HCT116 (cell line): ENCODE measurements at regions not wholly inside any gene's neighbourhood (a gene's known extent, or its start where the extent isn't known, plus 50 kb on each side); places are given as distances from the start of the nearest gene placed in this dataset.

Source experiments
- ATAC-seq: fragments of 200-7000 bp; cut with Tn5 transposase; 2 replicates; pipeline ENCODE4 v1.9.1; 2020; ENCODE audit warnings: mild to moderate bottlenecking, moderate library complexity
- BruUV-seq: library from RNA; stranded (reverse); fragments of 400-500 nt; replicated peaks from 2 replicates; lab custom pipeline; 2021; lab: Mats Ljungman, UMichigan
- CTCF ChIA-PET: fragments of 300-600 bp; sonication (Branson Sonifier 250); formaldehyde crosslinking; loops from one replicate; lab custom pipeline; 2021; ENCODE audit warnings: antibody characterized with exemption; lab: Charles Lee
- POLR2A ChIA-PET: fragments of 300-600, 350-600 bp; sonication (Branson Sonifier 250); formaldehyde crosslinking; loops from one replicate; lab custom pipeline; 2021; ENCODE audit warnings: antibody characterized with exemption; lab: Charles Lee
- RAD21 ChIA-PET, 2 experiments: fragments of 300-600 bp; sonication (Branson Sonifier 250); formaldehyde crosslinking; loops; one replicate each; lab custom pipeline; 2023; ENCODE audit warnings: low total read pairs in 2 of 2; ENCODE audit not compliant: uncharacterized antibody in 2 of 2, unreplicated experiment in 2 of 2, low non-redundant PET in 1 of 2; lab: Charles Lee
- DNase-seq: peaks from one replicate; pipeline ENCODE4 v3.0.0-alpha.2; 2010; ENCODE audit warnings: low read depth, low spot score
- H2AFZ ChIP-seq: fragments of 200-600 bp; shearing (Covaris generic), sonication (generic); 2 replicates; pipeline ENCODE4 v1.6.1; 2017; ENCODE audit warnings: low read depth, mixed run types, mixed read lengths, antibody characterized with exemption, low read length; ENCODE audit not compliant: poor library complexity, severe bottlenecking
- H3K27ac ChIP-seq: 2 replicates; pipeline ENCODE4 v1.5.1; 2012; ENCODE audit warnings: low read depth, low read length
- H3K27me3 ChIP-seq: fragments of 200-600 bp; sonication (generic); 2 replicates; pipeline ENCODE4 v1.6.1; 2016; ENCODE audit warnings: mixed run types, low read length, mixed read lengths; ENCODE audit not compliant: insufficient read depth
- H3K36me3 ChIP-seq, 2 experiments: fragments of 200-500 bp in 1 of 2; fragments of 200-600 bp in 1 of 2; sonication (Bioruptor generic) in 1 of 2; sonication (generic) in 1 of 2; 2 replicates each; pipeline versions ENCODE4 v1.5.1 to v1.6.1; 2014 to 2016; ENCODE audit warnings: low read length in 2 of 2, inconsistent platforms in 1 of 2, mixed read lengths in 1 of 2, mixed run types in 1 of 2; ENCODE audit not compliant: insufficient read depth in 2 of 2, control insufficient read depth in 1 of 2
- H3K4me1 ChIP-seq, 2 experiments: fragments of 200-600 bp in 1 of 2; sonication (generic) in 1 of 2; 2 replicates each; pipeline versions ENCODE4 v1.5.1 to v1.6.1; 2012 to 2017; ENCODE audit warnings: low read length in 2 of 2, inconsistent platforms in 1 of 2, mild to moderate bottlenecking in 1 of 2, mixed read lengths in 1 of 2, mixed run types in 1 of 2, moderate library complexity in 1 of 2; ENCODE audit not compliant: insufficient read depth in 2 of 2, control insufficient read depth in 1 of 2
- H3K4me2 ChIP-seq: fragments of 200-600 bp; sonication (generic); 2 replicates; pipeline ENCODE4 v1.6.1; 2017; ENCODE audit warnings: mixed run types, low read length, mixed read lengths
- H3K4me3 ChIP-seq, 2 experiments: fragments of 200-600 bp in 1 of 2; sonication (generic) in 1 of 2; replicated peaks in 1 of 2; 2 replicates each; pipeline ENCODE4 v1.5.1; 2011 to 2016; ENCODE audit warnings: low read length in 2 of 2, control low read depth in 1 of 2, low read depth in 1 of 2, mild to moderate bottlenecking in 1 of 2, mixed read lengths in 1 of 2, mixed run types in 1 of 2
- H3K79me2 ChIP-seq: fragments of 200-600 bp; sonication (generic); 2 replicates; pipeline ENCODE4 v1.6.1; 2017; ENCODE audit warnings: mild to moderate bottlenecking, mixed run types, low read length, moderate library complexity, mixed read lengths; ENCODE audit not compliant: insufficient read depth
- H3K9ac ChIP-seq: fragments of 200-600 bp; sonication (generic); 2 replicates; pipeline ENCODE4 v1.6.1; 2016; ENCODE audit warnings: low read length, mixed read lengths
- H3K9me2 ChIP-seq: fragments of 200-600 bp; sonication (generic), shearing (Covaris generic); 2 replicates; pipeline ENCODE4 v1.6.1; 2017; ENCODE audit warnings: mixed run types, mild to moderate bottlenecking, moderate library complexity; ENCODE audit not compliant: insufficient read depth
- H3K9me3 ChIP-seq, 2 experiments: fragments of 200-500 bp in 1 of 2; fragments of 200-600 bp in 1 of 2; sonication (Bioruptor generic) in 1 of 2; sonication (generic) in 1 of 2; 2 replicates each; pipeline ENCODE4 v1.6.1; 2014 to 2017; ENCODE audit warnings: low read length in 2 of 2, mixed read lengths in 2 of 2, inconsistent platforms in 1 of 2, low read depth in 1 of 2, mild to moderate bottlenecking in 1 of 2, mixed run types in 1 of 2, moderate library complexity in 1 of 2; ENCODE audit not compliant: control insufficient read depth in 1 of 2, insufficient read depth in 1 of 2
- H4K20me1 ChIP-seq: fragments of 200-600 bp; sonication (generic), shearing (Covaris generic); 2 replicates; pipeline ENCODE4 v1.6.1; 2017; ENCODE audit warnings: mixed run types, mild to moderate bottlenecking, moderate library complexity; ENCODE audit not compliant: insufficient read depth
- CBX3 ChIP-seq: IDR thresholded peaks from 2 replicates; pipeline ENCODE4 v1.6.1; 2012; ENCODE audit warnings: low read depth
- CEBPB ChIP-seq: IDR thresholded peaks from 2 replicates; pipeline ENCODE4 v1.6.1; 2012; ENCODE audit warnings: low read depth
- EGR1 ChIP-seq: IDR thresholded peaks from 2 replicates; pipeline ENCODE4 v1.6.1; 2012; ENCODE audit warnings: low read depth
- ELF1 ChIP-seq: IDR thresholded peaks from 2 replicates; pipeline ENCODE4 v1.6.1; 2012; ENCODE audit warnings: low read depth, borderline replicate concordance
- JUND ChIP-seq: IDR thresholded peaks from 2 replicates; pipeline ENCODE4 v1.6.1; 2012
- POLR2A ChIP-seq: IDR thresholded peaks from 2 replicates; pipeline ENCODE4 v1.7.0; 2011; ENCODE audit warnings: borderline replicate concordance; ENCODE audit not compliant: insufficient read depth, insufficient read length; ENCODE audit errors: extremely low read depth
- POLR2AphosphoS5 ChIP-seq: IDR thresholded peaks from 2 replicates; pipeline ENCODE4 v1.6.1; 2011; ENCODE audit warnings: mild to moderate bottlenecking, low read depth, low read length, moderate library complexity
- RAD21 ChIP-seq: IDR thresholded peaks from 2 replicates; pipeline ENCODE4 v1.6.1; 2012; ENCODE audit warnings: low read depth, mild to moderate bottlenecking
- SIN3A ChIP-seq: IDR thresholded peaks from 2 replicates; pipeline ENCODE4 v1.6.1; 2012; ENCODE audit warnings: low read depth
- SP1 ChIP-seq: IDR thresholded peaks from 2 replicates; pipeline ENCODE4 v1.6.1; 2012; ENCODE audit warnings: low read depth
- SRF ChIP-seq: IDR thresholded peaks from 2 replicates; pipeline ENCODE4 v1.6.1; 2012; ENCODE audit warnings: low read depth
- TCF7L2 ChIP-seq: IDR thresholded peaks from 2 replicates; pipeline ENCODE4 v1.7.0; 2011; ENCODE audit warnings: borderline replicate concordance, inconsistent platforms; ENCODE audit not compliant: insufficient read depth, insufficient read length; ENCODE audit errors: extremely low read depth
- YY1 ChIP-seq: IDR thresholded peaks from 2 replicates; pipeline ENCODE4 v1.6.1; 2011; ENCODE audit warnings: low read length, low read depth, moderate library complexity, mild to moderate bottlenecking; ENCODE audit not compliant: insufficient replicate concordance; ENCODE audit errors: extremely low read depth
- ZFX ChIP-seq: fragments of 450-650 bp; IDR thresholded peaks from 2 replicates; pipeline ENCODE4 v1.6.1; 2017
- intact Hi-C: fragments of 100-400 bp; cut with micrococcal nuclease; formaldehyde crosslinking; loops from 2 replicates; pipeline ENCODE4 v1.10.0; 2022
- TF ChIP-seq, protein P1 (sequence below): IDR thresholded peaks from 2 replicates; pipeline ENCODE4 v1.6.1; 2012
- TF ChIP-seq, protein P2 (sequence below): IDR thresholded peaks from 2 replicates; pipeline ENCODE4 v1.6.1; 2012
- TF ChIP-seq, protein P3 (sequence below): IDR thresholded peaks from 2 replicates; pipeline ENCODE4 v1.6.1; 2012; ENCODE audit warnings: low read depth

DNA sequence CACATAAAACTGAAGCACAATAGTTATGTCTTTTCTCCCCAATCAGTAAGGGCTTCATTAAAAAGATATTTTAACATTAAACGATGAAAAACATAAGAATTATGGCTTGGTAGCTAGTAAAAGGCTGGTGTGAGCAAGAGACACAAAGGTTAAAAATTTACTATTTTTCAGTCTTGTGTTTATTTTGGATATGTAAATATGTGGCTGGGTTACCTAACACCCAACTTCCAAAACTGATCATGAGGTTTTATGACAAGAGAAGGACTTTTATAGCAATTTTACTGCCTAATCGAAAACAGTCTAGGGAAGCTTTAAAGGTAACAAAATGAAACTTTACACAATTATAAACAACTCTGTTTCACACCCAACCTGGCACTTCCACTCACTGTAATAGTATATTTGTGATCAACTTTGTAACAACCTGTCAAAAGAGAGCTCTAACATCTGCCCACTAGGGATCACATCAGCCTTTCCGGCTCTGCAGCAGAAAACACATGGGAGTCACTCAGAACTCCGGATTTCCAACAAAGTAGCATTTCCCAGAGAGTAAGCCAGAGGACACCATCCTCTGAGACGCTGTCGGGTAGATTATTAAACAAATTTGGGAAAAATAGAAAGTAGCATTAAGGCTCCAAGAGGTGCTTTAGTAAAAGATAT is 123.4 kb upstream of the C2CD4B start:
- Histone ChIP-seq H4K20me1 (no peaks in the 10 kb centered on the region), H3K4me1 (no peaks in the 10 kb centered on the region), H3K9me2 (no peaks in the 10 kb centered on the region), H3K4me3 (no peak overlapping the region), H3K27me3 (peaks cover 44% of the 10 kb centered on the region), H2AFZ (no peak overlapping the region), H3K79me2 (no peaks in the 10 kb centered on the region)
- intact Hi-C loops = no loop called here
- ChIA-PET RAD21 (no interaction called here), CTCF (no interaction called here), POLR2A (no interaction called here)
- TF ChIP-seq RAD21 (no peak), SP1 (no peak), POLR2A (no peak), SRF (no peak), EGR1 (no peak), POLR2AphosphoS5 (no peak), SIN3A (no peak), JUND (no peak), CEBPB (no peak), ELF1 (no peak), ZFX (no peak)
- TF ChIP-seq, protein P1, sequence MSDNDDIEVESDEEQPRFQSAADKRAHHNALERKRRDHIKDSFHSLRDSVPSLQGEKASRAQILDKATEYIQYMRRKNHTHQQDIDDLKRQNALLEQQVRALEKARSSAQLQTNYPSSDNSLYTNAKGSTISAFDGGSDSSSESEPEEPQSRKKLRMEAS = no peak
- TF ChIP-seq, protein P2, sequence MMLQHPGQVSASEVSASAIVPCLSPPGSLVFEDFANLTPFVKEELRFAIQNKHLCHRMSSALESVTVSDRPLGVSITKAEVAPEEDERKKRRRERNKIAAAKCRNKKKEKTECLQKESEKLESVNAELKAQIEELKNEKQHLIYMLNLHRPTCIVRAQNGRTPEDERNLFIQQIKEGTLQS = no peak
- TF ChIP-seq, all 23 proteins: peak for 0
- no peak overlapping the region for H3K9ac ChIP-seq
- H3K4me2 ChIP-seq = no peak overlapping the region
- ATAC-seq (no peak), DNase-seq (no peak)
- H3K9me3 ChIP-seq = no peaks in the 10 kb centered on the region
- no peaks in the 10 kb centered on the region for H3K36me3 ChIP-seq
- no TSS peak for BruUV-seq
- H3K27ac ChIP-seq = no peak overlapping the region

DNA sequence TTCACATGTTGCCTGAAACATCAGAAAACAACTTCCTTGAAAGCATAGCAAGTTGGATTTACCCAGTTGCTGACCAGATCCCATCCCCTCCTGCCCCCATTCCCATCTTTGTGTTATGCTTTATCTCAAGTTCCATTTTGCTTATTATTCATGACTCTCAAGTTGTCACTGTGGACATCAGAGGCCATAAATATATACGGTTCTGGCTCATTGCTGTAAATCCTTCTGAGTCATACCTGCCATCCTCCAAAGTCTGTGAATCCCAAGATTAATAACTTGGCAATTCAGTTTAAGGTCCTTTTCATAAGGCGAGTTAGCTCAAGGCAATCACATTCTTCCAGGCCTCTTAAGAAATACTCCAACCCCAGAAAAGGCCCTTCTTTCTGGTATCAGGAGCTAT is 126.2 kb upstream of the C2CD4B start:
- no peak overlapping the region for H3K4me2 ChIP-seq
- peaks cover 35% of the 10 kb centered on the region for H3K27me3 ChIP-seq
- H3K36me3 ChIP-seq = no peaks in the 10 kb centered on the region
- no peaks in the 10 kb centered on the region for H4K20me1 ChIP-seq
- H3K27ac ChIP-seq = no peak overlapping the region
- H3K9ac ChIP-seq = no peak overlapping the region
- no TSS peak for BruUV-seq
- POLR2A ChIA-PET = no interaction called here
- H3K9me2 ChIP-seq = no peaks in the 10 kb centered on the region
- H3K4me3 ChIP-seq = no peak overlapping the region
- RAD21 ChIA-PET = no interaction called here
- no peaks in the 10 kb centered on the region for H3K79me2 ChIP-seq
- DNase-seq = no peak
- no peak overlapping the region for H2AFZ ChIP-seq
- CTCF ChIA-PET = no interaction called here
- H3K4me1 ChIP-seq = no peaks in the 10 kb centered on the region
- H3K9me3 ChIP-seq = no peaks in the 10 kb centered on the region
- intact Hi-C loops = no loop called here
- ATAC-seq = no peak
- TF ChIP-seq CBX3 (no peak), JUND (no peak), POLR2A (no peak), SIN3A (no peak), YY1 (no peak), SP1 (no peak), TCF7L2 (no peak)
- TF ChIP-seq, protein P3, sequence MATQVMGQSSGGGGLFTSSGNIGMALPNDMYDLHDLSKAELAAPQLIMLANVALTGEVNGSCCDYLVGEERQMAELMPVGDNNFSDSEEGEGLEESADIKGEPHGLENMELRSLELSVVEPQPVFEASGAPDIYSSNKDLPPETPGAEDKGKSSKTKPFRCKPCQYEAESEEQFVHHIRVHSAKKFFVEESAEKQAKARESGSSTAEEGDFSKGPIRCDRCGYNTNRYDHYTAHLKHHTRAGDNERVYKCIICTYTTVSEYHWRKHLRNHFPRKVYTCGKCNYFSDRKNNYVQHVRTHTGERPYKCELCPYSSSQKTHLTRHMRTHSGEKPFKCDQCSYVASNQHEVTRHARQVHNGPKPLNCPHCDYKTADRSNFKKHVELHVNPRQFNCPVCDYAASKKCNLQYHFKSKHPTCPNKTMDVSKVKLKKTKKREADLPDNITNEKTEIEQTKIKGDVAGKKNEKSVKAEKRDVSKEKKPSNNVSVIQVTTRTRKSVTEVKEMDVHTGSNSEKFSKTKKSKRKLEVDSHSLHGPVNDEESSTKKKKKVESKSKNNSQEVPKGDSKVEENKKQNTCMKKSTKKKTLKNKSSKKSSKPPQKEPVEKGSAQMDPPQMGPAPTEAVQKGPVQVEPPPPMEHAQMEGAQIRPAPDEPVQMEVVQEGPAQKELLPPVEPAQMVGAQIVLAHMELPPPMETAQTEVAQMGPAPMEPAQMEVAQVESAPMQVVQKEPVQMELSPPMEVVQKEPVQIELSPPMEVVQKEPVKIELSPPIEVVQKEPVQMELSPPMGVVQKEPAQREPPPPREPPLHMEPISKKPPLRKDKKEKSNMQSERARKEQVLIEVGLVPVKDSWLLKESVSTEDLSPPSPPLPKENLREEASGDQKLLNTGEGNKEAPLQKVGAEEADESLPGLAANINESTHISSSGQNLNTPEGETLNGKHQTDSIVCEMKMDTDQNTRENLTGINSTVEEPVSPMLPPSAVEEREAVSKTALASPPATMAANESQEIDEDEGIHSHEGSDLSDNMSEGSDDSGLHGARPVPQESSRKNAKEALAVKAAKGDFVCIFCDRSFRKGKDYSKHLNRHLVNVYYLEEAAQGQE = no peak
